ENCODE measurements at regions not wholly inside any gene's neighbourhood (a gene's known extent, or its start where the extent isn't known, plus 50 kb on each side); places are given as distances from the start of the nearest gene placed in this dataset.
A peak's percentile ranks its signal among the peaks of the same experiment; 100 is the strongest.

DNA sequence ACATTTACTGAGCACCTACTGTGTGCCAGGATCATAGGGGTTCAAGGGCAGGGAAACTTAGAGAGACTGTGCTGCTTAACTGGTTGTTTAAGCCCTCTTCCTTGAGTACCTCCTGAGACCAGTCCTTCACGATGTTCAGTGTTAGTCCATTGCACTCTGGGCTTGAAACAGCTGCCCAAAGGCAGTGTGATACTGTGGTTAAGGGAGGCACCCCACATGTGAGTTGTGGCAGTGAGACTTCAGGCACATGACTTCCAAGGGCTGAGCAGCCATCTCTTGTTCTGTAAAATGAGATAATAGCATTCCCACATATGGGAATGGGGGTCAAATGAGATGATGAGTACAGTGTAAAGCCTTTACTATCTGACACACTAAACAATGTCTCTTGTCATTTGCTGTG is 75.1 kb downstream of the LINGO1 start:
- no peak for DNase-seq (ENCODE audit: low read depth)

DNA sequence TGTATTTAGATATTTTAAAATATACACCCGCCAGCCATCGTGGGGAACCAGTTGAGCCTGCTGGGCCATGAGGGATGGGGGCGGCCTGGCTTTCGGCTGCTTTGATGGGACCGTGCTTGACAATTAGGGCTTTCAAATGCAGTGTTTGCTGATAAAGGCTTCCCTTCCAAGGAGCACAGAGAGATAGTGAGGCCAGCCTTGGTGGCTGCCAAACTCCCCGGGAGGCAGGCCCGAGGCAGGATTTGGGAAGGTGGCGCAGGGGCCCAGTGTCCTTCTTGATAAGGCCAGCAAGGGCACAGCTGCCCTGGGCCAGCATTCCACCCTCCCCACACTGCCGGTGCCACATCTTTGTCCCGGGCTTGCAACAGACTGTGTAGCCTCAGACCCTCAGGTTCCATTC is 75.6 kb downstream of the LINGO1 start:
- no peak for DNase-seq (ENCODE audit: low read depth)

DNA sequence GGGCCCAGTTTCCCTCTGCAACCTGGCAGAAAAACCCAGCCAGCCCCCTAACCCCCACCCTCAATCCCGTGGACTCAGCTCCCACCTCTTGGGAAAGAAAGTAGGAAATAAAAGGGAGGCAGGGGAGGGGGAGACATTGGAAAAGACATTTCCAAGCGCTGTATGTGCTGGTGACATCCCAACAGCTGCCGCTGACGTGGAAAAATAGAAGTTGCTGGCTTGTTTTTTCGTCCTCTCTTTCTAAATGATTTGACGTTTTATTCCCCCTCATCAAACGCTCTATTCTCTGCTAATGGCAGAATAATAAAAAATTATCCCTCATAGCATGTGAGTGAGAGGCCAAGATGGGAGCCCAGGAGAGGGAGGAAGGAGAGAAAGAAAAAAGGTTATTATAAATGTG is 76.1 kb downstream of the LINGO1 start:
- DNase-seq (ENCODE audit: low read depth), result no peak

DNA sequence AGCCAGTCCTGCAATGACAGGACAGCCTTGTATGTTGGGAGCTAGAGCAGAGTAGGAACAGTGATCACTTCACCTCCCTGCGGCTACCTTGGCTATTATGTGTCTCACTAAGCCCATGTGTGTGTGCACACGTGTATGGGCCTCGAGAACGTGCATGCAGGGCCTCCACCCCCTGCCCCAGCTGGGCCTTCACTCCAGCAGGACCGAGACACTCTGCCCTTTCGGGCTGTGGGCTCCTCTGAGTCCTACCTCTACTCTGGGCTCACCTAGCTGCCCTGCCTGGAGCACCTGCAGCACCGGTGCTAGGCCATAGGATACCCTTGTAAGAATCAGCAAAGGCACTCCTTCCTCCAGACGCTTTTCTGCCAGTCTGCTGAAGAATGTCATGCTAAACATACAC is 77.5 kb downstream of the LINGO1 start:
- no peak for DNase-seq (ENCODE audit: low read depth)

DNA sequence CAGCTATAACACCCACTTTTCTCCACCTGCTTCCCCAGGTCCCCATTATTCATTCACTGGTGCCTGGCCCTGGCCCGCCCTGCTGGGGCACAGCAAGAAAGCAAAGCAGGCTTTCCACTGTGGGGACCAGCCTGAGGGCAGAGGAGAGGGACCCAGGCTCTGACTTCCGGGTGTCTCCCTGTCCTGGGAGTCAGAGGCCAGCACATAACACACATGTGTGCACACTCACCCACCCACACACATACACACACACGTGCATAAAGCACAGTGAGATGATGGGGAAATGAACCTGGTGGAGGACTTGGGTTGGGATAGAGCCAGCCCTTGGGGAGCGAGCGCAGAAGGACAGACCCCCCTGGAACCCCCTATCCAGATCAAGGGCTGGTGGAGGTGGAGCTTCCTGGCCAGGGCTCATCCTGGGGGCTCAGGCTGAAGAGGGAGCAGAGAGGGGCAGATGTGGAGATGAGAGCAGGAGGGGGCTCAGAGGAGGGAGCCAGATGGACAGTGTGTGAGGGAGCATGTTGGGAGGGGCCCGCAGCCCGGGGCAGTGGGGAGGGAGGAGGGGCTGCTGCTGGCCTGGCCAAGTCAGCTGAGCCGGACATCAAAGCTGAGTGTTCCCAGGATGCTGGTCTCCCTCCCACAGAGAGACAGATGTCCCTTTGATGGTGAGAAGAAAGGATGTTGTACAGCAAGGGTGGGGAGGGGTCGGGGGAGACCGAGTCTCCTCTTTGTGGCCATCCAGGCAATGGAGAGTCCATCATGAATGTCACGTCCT is 78.2 kb downstream of the LINGO1 start:
- no peak for DNase-seq (ENCODE audit: low read depth)

DNA sequence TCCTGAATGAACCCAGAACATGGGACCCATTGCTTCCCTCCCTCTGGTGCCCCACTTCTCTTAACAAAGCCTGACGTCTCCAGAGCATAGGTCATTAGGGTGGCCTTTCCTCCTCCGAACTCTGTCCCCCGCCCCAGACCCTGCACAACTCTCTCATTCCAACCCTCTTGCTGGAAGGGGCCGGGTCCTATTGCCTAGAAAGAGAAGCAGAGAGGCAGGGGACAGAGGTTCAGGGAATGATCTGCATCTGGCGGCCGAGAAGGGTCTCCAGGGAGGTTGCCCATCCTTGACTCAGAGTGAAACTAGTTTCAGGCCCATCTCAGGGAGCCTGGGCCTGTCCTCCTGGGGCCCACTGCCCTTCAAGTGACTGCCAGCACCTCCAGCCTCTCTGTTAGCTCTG is 79.0 kb downstream of the LINGO1 start:
- no peak for DNase-seq (ENCODE audit: low read depth)

DNA sequence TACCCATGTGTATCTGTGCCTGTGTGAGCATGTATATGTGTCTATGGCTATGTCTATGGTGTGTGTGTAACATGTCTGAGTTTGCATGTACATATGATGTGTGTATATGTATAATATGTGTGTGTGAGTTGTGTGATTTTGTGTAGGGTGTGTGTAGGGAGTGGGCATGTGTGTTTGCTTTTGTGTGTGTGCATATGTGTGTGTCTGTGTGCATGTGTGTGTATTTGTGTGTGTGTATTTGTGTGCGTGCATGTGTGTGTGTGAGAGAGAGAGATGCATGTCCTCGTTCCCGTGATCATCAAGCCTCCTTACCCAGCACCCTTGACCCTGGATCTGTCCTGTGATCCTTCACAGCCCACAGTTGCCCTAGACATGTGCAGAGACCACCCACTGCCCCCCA is 79.5 kb downstream of the LINGO1 start:
- no peak for DNase-seq (ENCODE audit: low read depth)

DNA sequence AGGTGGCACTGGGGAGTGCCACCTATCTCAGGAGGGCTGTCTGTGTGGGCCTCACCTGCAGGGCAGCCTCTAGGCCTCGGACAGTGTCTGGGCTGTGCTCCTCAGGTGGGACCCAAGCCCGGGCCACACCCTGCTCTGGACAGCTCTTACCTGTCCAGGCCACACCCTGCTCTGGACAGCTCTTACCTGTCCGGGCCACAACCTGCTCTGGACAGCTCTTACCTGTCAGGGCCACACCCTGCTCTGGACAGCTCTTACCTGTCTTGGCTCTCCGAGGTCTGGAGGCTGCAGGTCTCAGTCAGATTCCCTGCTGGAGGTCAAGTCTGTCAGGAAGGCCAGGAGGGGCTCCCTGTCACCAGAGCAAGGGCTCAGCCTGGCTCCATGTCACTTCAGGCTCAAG is 80.6 kb downstream of the LINGO1 start:
- DNase-seq (ENCODE audit: low read depth), result no peak

DNA sequence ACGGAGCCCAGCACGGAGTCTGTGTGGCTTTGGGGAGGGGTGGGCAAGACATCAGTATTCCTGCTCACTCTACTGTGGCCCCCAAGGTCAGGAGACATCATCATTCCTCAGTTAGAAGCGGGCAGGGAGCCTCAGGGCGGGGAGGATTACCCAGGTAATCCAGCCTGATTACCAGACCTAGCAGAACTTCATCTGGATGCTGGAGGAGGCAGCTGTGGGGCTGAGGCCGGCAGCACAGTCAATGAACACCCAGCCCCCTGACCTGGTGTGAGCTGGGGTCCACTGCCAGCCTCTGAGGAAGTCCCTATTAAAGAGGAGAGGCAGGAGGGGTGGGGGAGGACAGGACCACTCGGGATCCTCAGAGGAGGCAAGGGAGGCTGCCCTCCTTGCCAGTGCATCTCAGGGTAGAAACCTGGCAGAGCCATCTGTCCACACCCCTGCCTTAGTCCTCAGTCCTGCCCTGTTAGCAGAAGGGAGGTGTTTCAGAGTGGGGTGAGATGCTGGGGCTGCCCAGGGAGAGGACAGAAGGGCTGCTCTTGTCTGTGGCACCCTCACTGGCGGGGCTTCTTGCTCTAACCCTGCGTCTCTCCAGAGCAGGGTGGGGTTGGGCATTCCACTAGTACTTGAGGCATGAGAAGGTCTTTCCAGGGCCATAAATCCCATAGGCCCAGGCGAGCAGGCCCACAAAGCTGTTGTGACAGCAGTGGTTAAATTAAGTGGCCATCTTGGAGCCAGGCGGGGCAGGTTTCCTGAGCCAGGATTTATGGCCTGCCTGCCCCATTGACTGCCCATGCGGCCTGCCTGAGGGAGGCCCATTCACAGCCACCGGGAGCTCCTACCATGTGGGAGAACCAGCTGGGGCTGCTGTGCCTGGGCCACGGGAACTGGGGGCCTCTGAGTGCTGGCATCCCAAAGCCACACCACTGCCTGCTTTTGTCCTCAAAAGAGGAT is 82.1 kb downstream of the LINGO1 start:
- no peak for DNase-seq (ENCODE audit: low read depth)

DNA sequence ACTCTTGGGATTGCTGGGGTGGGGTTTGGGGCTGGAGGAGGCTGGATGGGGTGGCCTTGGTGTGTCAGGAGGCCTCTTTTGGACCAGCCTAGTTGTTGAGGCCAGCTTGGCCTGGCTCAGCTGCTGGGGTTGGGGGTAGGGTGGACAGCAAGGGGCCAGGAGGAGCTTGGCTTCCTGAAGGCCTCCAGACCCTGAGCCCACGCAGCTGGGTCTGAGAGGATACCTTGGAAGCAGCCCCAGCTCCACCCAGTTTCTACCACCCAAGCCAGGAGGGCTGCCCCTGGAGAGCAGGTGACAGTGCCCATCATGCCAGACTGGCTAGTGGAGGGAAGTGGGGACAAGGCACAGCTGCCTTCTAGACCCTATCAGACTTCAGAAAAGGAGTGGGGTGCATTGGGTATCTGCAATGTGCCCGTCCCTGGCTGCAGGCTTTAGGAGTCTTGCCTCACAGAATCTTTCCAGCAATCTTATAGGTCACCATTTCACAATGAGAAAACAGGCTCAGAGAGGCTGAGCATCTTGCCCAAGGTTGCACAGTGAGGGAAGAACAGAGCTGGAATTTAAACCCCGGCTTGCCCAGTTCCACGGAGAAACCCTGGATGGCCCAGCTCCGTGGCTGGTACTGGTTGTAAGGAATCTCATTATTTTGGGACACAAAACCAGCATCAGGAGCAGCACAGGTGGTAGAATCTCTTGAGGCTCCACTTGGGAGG is 83.0 kb downstream of the LINGO1 start:
- no peak for DNase-seq (ENCODE audit: low read depth)

DNA sequence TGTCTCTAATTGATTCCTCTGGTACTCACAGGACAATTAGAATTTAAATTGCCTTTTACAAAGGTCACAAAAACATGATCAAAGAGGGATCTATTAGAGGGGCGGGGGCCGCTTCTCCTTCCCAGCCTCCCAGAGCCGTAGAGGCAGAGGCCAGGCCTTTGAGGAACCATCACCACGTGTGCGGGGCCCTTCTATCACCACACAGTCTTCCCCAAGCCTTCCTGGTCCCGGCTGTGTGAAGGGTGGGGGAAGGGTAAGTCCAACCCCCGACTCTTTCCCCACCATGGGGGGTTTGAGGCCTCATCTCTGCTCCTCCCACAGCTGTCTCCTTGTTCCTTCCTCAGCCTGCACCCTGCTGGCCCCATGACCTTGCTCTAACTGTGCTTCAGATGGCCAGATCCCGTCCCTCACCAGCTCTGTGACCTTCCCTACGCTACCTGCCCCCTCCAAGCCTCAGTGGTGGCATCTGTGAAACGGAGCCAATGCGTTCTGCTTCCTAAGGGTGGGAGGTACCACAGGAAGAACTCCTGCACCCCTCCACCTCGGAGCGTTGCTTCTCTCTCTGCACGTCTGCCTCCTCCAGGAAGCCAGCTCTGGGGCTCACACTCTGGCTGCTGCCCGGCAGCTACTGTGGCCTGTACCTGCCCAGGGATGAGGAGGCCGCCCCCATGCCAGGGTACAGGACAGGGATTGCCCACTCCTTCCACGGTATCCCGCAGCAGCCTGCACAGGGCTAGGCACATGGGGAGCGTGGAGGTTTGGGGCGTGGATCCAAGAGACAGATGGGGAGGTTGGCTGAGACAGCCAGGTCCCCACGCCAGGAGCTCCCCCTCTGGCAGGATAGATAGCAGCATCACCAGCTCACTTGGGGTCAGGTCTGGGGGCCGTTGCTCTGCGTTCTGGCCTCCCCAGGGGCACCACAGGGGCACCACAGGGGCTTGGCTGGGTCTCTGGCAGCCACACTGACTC is 83.8 kb downstream of the LINGO1 start:
- DNase-seq (ENCODE audit: low read depth), result no peak

DNA sequence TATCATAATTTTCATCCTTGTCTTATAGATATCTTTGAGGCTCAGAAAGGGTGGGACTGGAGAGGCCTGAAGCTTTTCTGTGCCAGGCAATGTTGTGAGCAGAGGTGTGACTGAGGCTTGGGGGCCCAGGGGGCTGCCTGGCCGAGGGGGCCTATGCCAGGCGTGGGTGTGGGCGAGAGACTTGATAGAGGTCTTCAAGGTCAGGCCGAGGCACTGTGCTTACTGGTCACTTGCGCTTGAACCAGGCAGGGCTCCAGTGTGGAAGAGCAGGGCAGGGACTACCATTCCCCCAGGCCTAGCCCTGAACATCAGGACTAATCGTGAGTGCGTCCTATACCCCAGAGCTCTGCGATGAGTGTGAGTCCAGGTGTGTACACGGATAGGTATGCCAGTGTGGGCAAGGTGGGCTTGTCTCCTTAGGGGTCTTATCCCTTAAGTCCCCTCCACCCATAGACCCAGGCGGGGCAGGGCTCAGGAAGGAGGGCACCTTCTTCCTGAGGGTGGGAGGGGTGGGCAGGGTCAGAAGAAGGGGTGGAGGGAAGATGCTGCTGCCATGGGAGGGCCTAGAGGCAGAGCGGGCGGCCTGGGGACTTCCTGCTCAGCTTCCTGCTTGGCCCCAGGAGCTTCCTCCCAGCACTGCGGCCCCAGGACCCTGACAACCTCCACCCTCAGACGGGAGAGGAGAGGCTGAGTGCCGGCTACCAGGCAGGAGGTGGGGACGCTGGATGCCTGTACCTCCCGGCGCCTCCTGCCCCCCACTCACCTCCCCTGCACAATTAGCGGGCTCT is 84.7 kb downstream of the LINGO1 start:
- DNase-seq (ENCODE audit: low read depth), result no peak

DNA sequence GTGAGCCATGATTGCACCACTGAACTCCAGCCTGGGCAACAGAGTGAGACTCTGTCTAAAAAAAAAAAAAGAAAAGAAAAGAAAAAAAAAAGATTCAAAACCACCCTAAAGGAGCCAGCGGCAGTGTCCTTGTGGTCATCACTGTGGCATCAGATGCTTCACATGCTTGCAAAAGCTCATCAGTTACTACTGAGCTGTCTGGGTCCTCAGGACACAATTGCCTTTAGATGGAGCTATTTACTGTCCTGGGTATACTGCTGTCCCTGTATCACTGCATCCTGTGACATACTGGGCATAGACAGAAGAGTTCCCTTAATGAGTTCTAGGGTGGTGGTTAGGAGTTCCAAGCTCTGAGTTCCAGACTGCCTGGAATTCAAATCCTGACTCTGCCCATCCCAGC is 85.8 kb downstream of the LINGO1 start:
- no peak for DNase-seq (ENCODE audit: low read depth)

DNA sequence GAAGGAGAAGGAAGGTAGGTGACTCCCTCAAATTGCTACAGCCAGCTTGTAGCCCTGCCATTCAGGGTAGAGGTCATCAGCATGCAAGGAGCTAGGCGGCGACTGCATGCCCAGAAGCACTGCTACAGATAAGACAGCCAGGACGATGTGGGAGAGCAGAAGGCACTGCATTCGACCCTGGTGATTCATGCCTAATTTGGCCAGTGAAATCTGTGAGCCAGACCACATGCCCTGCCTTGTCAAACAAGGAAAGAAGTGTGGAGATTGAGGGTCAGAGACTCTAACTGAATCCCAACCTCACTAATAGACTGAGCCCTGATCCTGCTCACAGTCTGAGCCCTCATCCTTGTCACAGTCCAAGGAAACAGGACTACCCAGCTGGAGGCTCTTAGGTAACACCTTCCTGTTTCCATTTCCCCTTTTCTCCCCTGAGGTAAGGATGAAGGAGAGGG is 86.6 kb downstream of the LINGO1 start:
- DNase-seq (ENCODE audit: low read depth), result no peak

DNA sequence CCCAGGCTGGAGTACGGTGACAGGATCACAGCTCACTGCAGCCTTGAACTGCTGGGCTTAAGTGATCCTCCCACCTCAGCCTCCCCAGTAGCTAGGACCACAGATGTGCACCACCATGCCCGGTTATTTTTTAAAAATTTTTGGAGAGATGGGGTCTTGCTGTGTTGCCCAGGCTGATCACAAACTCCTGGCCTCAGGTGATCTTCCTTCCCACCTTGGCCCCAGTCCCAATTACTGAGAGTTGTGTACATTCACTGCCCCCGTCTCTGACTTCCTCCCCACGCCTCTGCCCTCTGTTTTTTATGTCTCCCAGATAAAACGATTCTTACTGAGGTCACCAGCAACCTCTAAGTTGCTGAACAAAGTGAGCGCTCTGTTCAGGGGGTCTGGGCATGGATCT is 87.7 kb downstream of the LINGO1 start:
- DNase-seq (ENCODE audit: low read depth), result no peak

DNA sequence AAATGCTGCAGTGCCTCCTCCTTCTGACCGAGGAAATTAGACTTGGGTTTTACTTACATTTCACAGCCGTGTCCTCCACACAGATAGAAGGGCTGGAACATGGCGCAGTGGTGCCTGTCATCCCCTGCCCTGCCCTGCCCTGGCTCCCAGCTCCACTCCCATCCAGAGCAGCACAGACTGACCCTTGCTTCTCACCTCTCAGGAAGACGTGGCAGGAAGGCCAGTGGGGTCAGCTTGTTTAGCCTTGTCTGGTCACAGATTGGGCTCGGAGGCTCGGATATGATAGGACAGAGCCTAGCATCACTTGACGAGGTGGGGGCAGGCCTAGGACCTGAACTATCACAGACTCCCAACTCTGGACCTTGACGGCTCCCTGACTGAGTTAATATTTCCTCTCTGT is 88.5 kb downstream of the LINGO1 start:
- DNase-seq (ENCODE audit: low read depth), result no peak

DNA sequence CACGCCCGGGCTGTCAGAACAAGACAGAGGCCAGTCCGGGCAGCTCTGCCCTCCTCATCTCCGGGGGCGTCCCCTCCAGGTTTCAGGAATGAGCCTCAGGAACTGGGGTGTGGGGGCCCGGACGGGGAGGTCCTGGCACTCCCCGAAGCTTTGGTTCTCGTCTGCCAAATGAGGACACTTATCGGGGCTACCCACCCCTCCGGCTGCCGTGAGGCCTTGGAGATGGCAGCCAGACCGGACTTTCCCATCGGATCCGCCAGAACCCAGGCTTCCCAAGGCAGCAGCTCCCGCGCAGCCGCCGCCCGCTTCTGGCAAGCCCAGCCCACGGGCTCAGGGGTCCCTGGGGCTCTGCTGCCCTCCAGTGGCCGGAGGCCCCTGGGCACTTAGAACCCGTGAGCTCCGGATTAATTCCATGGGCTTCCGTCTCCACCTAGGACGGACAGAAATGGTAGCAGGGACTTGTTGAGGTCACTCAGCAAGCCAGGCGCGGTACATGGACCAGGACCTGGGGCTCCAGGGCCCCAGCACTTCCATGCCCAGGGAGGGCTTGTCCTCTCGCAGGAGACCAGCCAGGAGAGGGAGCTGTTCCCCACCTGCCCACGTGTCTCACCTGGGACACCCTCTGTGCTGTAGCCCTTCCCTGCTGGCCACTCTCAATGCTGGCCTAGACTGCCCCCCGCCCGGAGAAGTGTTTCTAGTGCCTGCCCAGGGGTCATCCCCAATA is 89.4 kb downstream of the LINGO1 start:
- DNase-seq (ENCODE audit: low read depth), result peak; percentile 62

DNA sequence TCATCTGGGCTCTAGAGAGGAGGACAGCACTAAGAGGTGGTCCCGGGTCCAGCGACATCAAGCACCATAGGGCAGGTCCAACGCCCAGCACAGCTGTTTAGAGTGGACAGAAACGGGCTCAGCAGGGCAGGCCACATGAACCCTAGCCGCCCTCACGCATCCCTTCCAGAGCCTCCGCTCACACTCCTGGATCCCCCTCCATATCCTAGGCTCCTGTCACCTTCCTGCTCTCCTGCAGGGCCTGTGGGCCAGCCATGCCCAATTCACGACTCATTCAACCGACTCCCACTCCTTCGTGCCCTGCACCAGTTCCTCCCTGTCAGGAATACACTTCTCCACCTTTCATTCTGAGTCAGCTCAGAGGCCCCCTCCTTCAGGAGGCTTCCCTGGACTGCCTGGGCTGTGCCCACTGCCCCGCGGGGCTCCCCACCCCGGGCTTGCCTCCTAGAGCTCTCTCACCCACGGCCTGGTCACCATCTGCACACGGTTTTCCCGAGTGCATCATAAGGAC is 90.2 kb downstream of the LINGO1 start:
- DNase-seq (ENCODE audit: low read depth), result no peak

DNA sequence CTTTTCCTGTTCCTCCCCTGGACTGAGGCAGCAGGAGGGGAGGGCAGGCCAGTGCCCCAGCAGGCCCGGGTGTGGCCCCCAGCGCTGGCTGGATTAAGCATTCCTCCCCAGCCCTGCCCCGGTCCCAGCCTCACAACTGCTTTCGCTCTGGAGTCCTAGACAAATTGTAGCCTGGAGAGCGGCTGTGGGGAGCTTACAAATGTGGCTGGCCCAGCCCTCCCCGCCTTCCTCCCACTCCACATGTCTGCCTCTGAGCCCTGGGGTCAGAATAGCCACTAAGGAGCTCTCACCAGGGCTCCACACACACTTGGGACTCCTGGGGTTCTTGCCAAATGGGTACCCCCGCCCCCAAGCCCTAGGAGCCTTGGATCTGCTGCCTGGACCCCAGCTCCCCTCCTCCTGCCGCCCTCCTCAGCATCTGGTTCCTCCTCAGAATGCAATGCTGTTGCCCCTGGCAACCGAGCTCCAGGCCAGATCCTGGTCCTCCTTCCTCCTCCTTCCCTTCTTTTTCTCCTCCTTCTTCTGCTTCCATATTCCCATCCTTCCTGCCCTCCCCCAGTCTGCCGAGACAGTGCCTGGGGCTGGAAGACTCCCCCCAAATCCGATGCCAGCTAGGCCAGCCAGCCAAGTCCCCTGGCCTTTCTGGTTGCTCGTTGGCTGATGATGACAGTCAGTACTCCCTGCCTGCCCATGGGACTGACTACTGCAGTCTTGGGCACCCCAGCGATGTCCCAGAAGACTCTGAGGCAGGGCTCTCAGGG is 91.1 kb downstream of the LINGO1 start:
- DNase-seq (ENCODE audit: low read depth), result no peak

All from stimulated activated CD4-positive, alpha-beta T cell treated with anti-CD3 and anti-CD28 coated beads, Interleukin-2, amount 100 ng/mL, for 4 hours (primary cell).